DOHH2 (cell line): ENCODE measurements at regions not wholly inside any gene's neighbourhood (a gene's known extent, or its start where the extent isn't known, plus 50 kb on each side); places are given as distances from the start of the nearest gene placed in this dataset.

Experiments
- H3F3A ChIP-seq: fragments of 200-600 bp; sonication (generic), shearing (Covaris generic); 2 replicates; pipeline ENCODE4 v1.6.0; 2016; ENCODE audit warnings: antibody characterized with exemption, mild to moderate bottlenecking; ENCODE audit not compliant: control insufficient read depth, insufficient read depth
- H3K27ac ChIP-seq: fragments of 200-600 bp; sonication (generic); 2 replicates; pipeline ENCODE4 v1.5.1; 2014; ENCODE audit warnings: low read depth, mild to moderate bottlenecking, low read length, moderate library complexity
- H3K27me3 ChIP-seq: fragments of 200-600 bp; sonication (generic); 2 replicates; pipeline ENCODE4 v1.6.1; 2014; ENCODE audit warnings: mild to moderate bottlenecking, low read length, mixed read lengths; ENCODE audit not compliant: control insufficient read depth
- H3K36me3 ChIP-seq: fragments of 200-600 bp; sonication (generic); 2 replicates; pipeline ENCODE4 v1.6.1; 2014; ENCODE audit warnings: mild to moderate bottlenecking, low read length, moderate library complexity, mixed read lengths; ENCODE audit not compliant: control insufficient read depth
- H3K4me1 ChIP-seq: fragments of 200-600 bp; sonication (generic); 2 replicates; pipeline ENCODE4 v1.6.1; 2014; ENCODE audit warnings: mild to moderate bottlenecking, low read length, mixed read lengths; ENCODE audit not compliant: control insufficient read depth
- H3K4me2 ChIP-seq: fragments of 200-600 bp; sonication (generic); 2 replicates; pipeline ENCODE4 v1.6.0; 2014; ENCODE audit warnings: mild to moderate bottlenecking, low read length, moderate library complexity
- H3K4me3 ChIP-seq: fragments of 200-600 bp; sonication (generic); 2 replicates; pipeline ENCODE4 v1.5.1; 2014; ENCODE audit warnings: mild to moderate bottlenecking, low read length, mixed read lengths
- H3K79me2 ChIP-seq: fragments of 200-600 bp; sonication (generic); 2 replicates; pipeline ENCODE4 v1.6.1; 2014; ENCODE audit warnings: mild to moderate bottlenecking, low read length, mixed read lengths; ENCODE audit not compliant: control insufficient read depth
- H3K9me2 ChIP-seq: fragments of 200-600 bp; sonication (generic); replicated peaks from 2 replicates; pipeline ENCODE4 v1.6.1; 2014; ENCODE audit warnings: mild to moderate bottlenecking, low read length, mixed read lengths; ENCODE audit not compliant: control insufficient read depth
- H3K9me3 ChIP-seq: fragments of 200-600 bp; sonication (generic); 2 replicates; pipeline ENCODE4 v1.6.1; 2014; ENCODE audit warnings: antibody characterized with exemption, low read length, mixed read lengths; ENCODE audit not compliant: control insufficient read depth, insufficient read depth
- H4K20me1 ChIP-seq: fragments of 200-600 bp; sonication (generic); 2 replicates; pipeline ENCODE4 v1.6.0; 2014; ENCODE audit warnings: low read depth, mild to moderate bottlenecking, antibody characterized with exemption, low read length, moderate library complexity; ENCODE audit not compliant: control insufficient read depth, insufficient read depth
- CTCF ChIP-seq: fragments of 200-600 bp; sonication (generic); IDR thresholded peaks from one replicate; pipeline ENCODE4 v1.5.1; 2014; ENCODE audit warnings: antibody characterized with exemption, mild to moderate bottlenecking, low read depth, low read length; ENCODE audit not compliant: poor library complexity, severe bottlenecking
- EZH2phosphoT487 ChIP-seq: fragments of 200-600 bp; sonication (generic); IDR thresholded peaks from 2 replicates; pipeline ENCODE4 v1.6.1; 2017; ENCODE audit warnings: borderline replicate concordance, mild to moderate bottlenecking, antibody characterized with exemption, low read length, moderate library complexity, mixed read lengths

- H3K4me3 ChIP-seq = no peak overlapping the region
- H4K20me1 ChIP-seq = no peaks in the 10 kb centered on the region
- no peaks in the 10 kb centered on the region for H3K9me3 ChIP-seq
- TF ChIP-seq EZH2phosphoT487 (no peak), CTCF (no peak)
- no peaks in the 10 kb centered on the region for H3K9me2 ChIP-seq
- H3K27ac ChIP-seq = no peak overlapping the region
- no peaks in the 10 kb centered on the region for H3K36me3 ChIP-seq
- H3K4me1 ChIP-seq = no peaks in the 10 kb centered on the region
- H3K27me3 ChIP-seq = no peaks in the 10 kb centered on the region
- no peak overlapping the region for H3K4me2 ChIP-seq
- no peaks in the 10 kb centered on the region for H3F3A ChIP-seq
- H3K79me2 ChIP-seq = no peaks in the 10 kb centered on the region
Measured at GRCh38 chr20:7178004-7178403, 410.5 kb downstream of the BMP2 start.

GRCh38 chr20:7180256-7181045 lies 413.0 kb downstream of the BMP2 start:
- H3F3A ChIP-seq = no peaks in the 10 kb centered on the region
- no peak overlapping the region for H3K4me3 ChIP-seq
- no peaks in the 10 kb centered on the region for H3K4me1 ChIP-seq
- no peaks in the 10 kb centered on the region for H3K9me2 ChIP-seq
- no peak overlapping the region for H3K27ac ChIP-seq
- no peaks in the 10 kb centered on the region for H3K9me3 ChIP-seq
- no peak overlapping the region for H3K4me2 ChIP-seq
- H3K27me3 ChIP-seq = no peaks in the 10 kb centered on the region
- no peaks in the 10 kb centered on the region for H4K20me1 ChIP-seq
- TF ChIP-seq EZH2phosphoT487 (no peak), CTCF (no peak)
- no peaks in the 10 kb centered on the region for H3K36me3 ChIP-seq
- H3K79me2 ChIP-seq = no peaks in the 10 kb centered on the region

GRCh38 chr20:7189231-7189630 lies 421.7 kb downstream of the BMP2 start:
- Histone ChIP-seq H3K79me2 (no peaks in the 10 kb centered on the region), H3K9me2 (no peaks in the 10 kb centered on the region), H3K36me3 (no peaks in the 10 kb centered on the region), H3K4me3 (no peak overlapping the region), H3K27ac (no peak overlapping the region), H3K4me1 (no peaks in the 10 kb centered on the region), H3K9me3 (no peaks in the 10 kb centered on the region), H4K20me1 (no peaks in the 10 kb centered on the region), H3K4me2 (no peak overlapping the region), H3K27me3 (no peaks in the 10 kb centered on the region), H3F3A (no peaks in the 10 kb centered on the region)
- TF ChIP-seq EZH2phosphoT487 = no peak
- TF ChIP-seq CTCF = no peak
